BJ (cell line): ENCODE measurements at regions not wholly inside any gene's neighbourhood (a gene's known extent, or its start where the extent isn't known, plus 50 kb on each side); places are given as distances from the start of the nearest gene placed in this dataset.

Experiments used
- CTCF ChIA-PET: fragments of 350-600 bp; formaldehyde crosslinking; extraction: SDS; loops from one replicate; lab custom pipeline; 2021; ENCODE audit warnings: antibody characterized with exemption, inconsistent platforms; lab: Yijun Ruan, JAX
- POLR2A ChIA-PET: fragments of 300-600 bp; sonication (Branson Sonifier 250); formaldehyde crosslinking; extraction: SDS; loops from one replicate; lab custom pipeline; 2021; ENCODE audit warnings: antibody characterized with exemption; lab: Charles Lee
- DNase-seq: peaks from one replicate; pipeline ENCODE4 v3.0.0-alpha.2; 2011; ENCODE audit warnings: low read depth
- H3K27me3 ChIP-seq: 2 replicates; pipeline ENCODE4 v1.6.0; 2011; ENCODE audit warnings: low read length; ENCODE audit not compliant: control insufficient read depth, insufficient read depth
- H3K36me3 ChIP-seq: 2 replicates; pipeline ENCODE4 v1.5.1; 2011; ENCODE audit warnings: low read length; ENCODE audit not compliant: control insufficient read depth, insufficient read depth
- H3K4me3 ChIP-seq: 2 replicates; pipeline ENCODE4 v1.5.1; 2011; ENCODE audit warnings: low read depth, mild to moderate bottlenecking, control low read depth, low read length
- TF ChIP-seq, protein P1 (sequence below): IDR thresholded peaks from 2 replicates; pipeline ENCODE4 v1.5.1; 2011; ENCODE audit warnings: low read depth, mild to moderate bottlenecking, control low read depth, inconsistent platforms, low read length, moderate library complexity; ENCODE audit not compliant: insufficient read depth

DNA sequence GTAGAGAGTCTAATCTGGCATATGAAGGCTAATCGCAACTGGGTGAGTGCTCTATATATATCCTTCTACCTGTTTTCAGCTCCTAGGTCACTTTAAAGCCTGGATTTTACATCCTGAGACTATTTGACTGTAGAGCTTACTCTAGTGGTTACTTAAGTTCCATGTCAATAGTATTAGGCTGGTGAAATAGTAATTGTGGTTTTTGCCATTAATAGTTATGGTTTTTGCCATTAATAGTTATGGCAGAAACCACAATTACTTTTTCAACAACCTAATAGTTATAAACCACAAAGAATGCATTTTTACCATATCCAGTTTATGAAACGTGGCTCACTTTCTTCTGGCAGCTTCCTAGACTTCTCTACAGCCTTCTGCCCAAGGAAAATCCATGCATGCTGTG, 263.1 kb upstream of the KIAA1217 start:
- H3K27me3 ChIP-seq, result no peaks in the 10 kb centered on the region
- DNase-seq, result no peak
- ChIA-PET POLR2A (no interaction called here), CTCF (no interaction called here)
- H3K36me3 ChIP-seq, result no peaks in the 10 kb centered on the region
- no peak overlapping the region for H3K4me3 ChIP-seq
- TF ChIP-seq, protein P1, sequence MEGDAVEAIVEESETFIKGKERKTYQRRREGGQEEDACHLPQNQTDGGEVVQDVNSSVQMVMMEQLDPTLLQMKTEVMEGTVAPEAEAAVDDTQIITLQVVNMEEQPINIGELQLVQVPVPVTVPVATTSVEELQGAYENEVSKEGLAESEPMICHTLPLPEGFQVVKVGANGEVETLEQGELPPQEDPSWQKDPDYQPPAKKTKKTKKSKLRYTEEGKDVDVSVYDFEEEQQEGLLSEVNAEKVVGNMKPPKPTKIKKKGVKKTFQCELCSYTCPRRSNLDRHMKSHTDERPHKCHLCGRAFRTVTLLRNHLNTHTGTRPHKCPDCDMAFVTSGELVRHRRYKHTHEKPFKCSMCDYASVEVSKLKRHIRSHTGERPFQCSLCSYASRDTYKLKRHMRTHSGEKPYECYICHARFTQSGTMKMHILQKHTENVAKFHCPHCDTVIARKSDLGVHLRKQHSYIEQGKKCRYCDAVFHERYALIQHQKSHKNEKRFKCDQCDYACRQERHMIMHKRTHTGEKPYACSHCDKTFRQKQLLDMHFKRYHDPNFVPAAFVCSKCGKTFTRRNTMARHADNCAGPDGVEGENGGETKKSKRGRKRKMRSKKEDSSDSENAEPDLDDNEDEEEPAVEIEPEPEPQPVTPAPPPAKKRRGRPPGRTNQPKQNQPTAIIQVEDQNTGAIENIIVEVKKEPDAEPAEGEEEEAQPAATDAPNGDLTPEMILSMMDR, result no peak

DNA sequence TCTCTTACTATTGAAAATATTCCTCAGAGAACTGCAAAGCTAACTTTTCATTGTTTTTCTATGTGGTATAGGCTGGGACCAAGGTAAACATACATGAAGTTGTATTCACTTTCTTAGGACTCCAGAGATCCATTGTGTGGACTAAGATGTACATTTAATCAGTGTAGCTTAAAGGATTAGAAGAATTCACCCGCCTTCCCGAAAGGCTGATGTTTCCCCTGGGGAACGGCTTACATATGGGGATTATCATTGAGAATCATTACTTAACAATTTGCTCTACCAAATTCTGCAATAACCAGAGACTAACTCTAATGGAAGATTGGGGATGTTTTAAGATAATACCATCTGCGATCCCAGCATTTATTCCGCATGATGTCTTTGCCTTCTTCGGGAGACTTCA, 257.1 kb upstream of the KIAA1217 start:
- Histone ChIP-seq H3K27me3 (no peaks in the 10 kb centered on the region), H3K4me3 (no peak overlapping the region), H3K36me3 (no peaks in the 10 kb centered on the region)
- no peak for DNase-seq
- ChIA-PET POLR2A (no interaction called here), CTCF (no interaction called here)
- TF ChIP-seq, protein P1, result no peak

DNA sequence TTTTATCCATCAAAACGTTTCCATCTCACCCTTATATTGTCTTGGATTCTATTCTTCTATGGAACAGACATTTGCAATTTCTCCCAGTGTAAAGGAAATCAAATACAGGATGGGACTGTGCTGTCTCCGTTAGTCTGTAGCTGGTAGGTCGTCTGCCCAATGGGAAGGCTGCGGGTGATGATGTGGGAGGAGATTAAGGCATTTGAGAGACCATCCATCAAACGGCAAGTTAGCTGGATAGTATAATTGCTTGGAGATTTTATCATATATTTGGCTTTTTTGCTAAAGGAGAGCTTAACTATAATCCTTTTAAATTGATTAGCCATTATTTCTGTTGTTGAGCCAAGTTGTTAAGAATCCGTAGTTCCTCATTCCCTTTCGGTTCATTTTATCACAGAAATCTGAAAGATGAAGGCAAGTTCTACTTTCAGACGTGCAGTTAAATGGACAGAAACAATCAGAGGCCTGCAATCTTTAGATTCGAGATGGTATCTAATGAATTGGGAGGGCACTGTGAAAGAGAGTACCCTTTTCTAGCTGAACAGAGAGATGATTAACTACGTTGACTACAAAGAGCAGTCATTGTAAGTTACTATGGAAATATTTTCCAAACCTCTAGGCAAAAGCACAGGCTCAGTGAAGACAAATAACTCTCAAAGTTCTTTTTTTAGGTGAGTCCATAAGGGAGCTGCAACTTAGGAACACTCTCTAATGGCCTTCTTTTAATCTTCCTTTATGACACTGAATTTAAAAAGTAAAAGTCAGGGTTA, 253.3 kb upstream of the KIAA1217 start:
- no peaks in the 10 kb centered on the region for H3K27me3 ChIP-seq
- no peak overlapping the region for H3K4me3 ChIP-seq
- CTCF ChIA-PET, result interaction anchor here (0.6 to 0.9 kb wide), 2 partner anchors 9 to 80 kb away, joined by 3 to 4 read pairs; no protein-coding TSS in a partner anchor
- TF ChIP-seq, protein P1, result no peak
- DNase-seq, result no peak
- no peaks in the 10 kb centered on the region for H3K36me3 ChIP-seq
- POLR2A ChIA-PET, result no interaction called here

DNA sequence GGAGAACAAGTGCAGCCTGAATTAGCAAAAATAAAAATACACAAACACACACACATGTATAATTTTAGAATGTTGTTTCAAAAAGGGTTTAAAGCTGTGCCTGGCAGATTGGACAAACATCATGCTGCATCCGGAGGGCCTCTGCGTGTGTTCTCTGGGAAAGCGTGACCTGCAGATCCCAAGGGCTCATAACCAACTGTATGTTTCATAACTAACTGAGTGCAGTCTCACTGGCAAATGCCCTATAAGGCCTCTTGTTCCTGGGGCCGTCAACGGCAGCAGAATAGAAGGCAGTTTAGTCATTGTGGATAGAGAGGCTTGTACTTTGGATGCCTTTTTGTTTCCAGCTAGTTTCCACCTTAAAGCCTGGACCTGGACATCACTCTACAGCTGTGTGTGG, 243.8 kb upstream of the KIAA1217 start:
- CTCF ChIA-PET, result interaction anchor here (1.2 kb wide), 1 partner anchor 12 kb away, joined by 3 read pairs; no protein-coding TSS in a partner anchor
- POLR2A ChIA-PET, result no interaction called here
- no peak for DNase-seq
- H3K36me3 ChIP-seq, result no peaks in the 10 kb centered on the region
- no peaks in the 10 kb centered on the region for H3K27me3 ChIP-seq
- TF ChIP-seq, protein P1, result no peak
- H3K4me3 ChIP-seq, result no peak overlapping the region

DNA sequence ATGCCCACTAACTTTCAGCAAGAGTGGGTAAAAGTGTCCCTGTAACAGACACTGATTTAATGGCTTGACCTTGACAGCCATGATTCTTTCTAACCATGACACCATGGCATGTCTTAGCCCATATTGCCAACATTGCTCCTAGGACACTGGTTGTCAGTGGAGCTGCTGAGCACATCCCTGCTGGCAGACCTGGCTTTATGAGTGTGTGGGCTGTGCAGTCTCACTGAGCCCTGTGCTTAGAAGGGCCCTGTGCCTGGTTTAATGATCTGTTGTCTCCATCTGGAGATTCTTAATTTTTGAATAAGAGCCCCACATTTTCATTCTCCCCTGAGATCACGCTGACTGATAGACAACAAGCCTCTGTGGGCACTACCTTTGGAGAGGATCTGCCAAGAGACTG, 243.1 kb upstream of the KIAA1217 start:
- CTCF ChIA-PET, result no interaction called here
- Histone ChIP-seq H3K4me3 (no peak overlapping the region), H3K27me3 (no peaks in the 10 kb centered on the region), H3K36me3 (no peaks in the 10 kb centered on the region)
- DNase-seq, result no peak
- POLR2A ChIA-PET, result no interaction called here
- TF ChIP-seq, protein P1, result no peak
